Gastrocnemius medialis (tissue), 4 donors: ENCODE measurements at regions not wholly inside any gene's neighbourhood (a gene's known extent, or its start where the extent isn't known, plus 50 kb on each side); places are given as distances from the start of the nearest gene placed in this dataset.

Experiments
- POLR2A ChIP-seq, 2 donors: fragments of 450-650 bp; IDR thresholded peaks; one replicate each; pipeline ENCODE4 v1.6.1; 2017; ENCODE audit warnings: antibody characterized with exemption in 2 of 2, mild to moderate bottlenecking in 2 of 2, moderate library complexity in 2 of 2
- TF ChIP-seq, protein P1 (sequence below), 5 experiments: fragments of 450-650 bp in 3 of 5; fragments of 200-600 bp in 2 of 5; sonication (generic) in 2 of 5; IDR thresholded peaks in 4 of 5; conservative IDR thresholded peaks in 1 of 5; 1 replicate in 4 of 5; 2 replicates in 1 of 5; pipeline ENCODE4 v1.5.1; 2016 to 2019; ENCODE audit warnings: antibody characterized with exemption in 5 of 5, mild to moderate bottlenecking in 3 of 5, moderate library complexity in 3 of 5

DNA sequence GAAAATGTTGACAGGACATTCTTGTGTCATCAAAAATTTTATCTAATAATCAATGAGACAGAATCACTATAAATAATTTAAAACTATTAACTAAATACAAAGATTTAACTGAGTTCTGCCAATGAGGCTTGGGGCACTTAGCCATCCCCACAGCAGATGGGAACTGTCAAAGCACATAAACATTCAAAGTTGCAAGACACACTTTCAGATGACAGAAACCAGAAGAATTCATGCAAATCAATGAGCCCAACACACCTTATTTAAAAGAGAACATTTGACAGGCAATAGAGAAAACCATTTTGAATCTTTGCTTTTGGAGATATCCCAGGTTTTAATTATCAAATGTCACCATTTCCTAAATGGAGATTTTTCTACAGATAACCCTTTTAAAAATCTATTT is 566.2 kb downstream of the IRS1 start:
- TF ChIP-seq, protein P1, sequence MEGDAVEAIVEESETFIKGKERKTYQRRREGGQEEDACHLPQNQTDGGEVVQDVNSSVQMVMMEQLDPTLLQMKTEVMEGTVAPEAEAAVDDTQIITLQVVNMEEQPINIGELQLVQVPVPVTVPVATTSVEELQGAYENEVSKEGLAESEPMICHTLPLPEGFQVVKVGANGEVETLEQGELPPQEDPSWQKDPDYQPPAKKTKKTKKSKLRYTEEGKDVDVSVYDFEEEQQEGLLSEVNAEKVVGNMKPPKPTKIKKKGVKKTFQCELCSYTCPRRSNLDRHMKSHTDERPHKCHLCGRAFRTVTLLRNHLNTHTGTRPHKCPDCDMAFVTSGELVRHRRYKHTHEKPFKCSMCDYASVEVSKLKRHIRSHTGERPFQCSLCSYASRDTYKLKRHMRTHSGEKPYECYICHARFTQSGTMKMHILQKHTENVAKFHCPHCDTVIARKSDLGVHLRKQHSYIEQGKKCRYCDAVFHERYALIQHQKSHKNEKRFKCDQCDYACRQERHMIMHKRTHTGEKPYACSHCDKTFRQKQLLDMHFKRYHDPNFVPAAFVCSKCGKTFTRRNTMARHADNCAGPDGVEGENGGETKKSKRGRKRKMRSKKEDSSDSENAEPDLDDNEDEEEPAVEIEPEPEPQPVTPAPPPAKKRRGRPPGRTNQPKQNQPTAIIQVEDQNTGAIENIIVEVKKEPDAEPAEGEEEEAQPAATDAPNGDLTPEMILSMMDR (IDR thresholded peaks at IDR 0.05 in 4 of 5, conservative IDR thresholded peaks at IDR 0.05 in 1 of 5) = no peak
- no peak for TF ChIP-seq POLR2A (IDR thresholded peaks at IDR 0.05)
